ENCODE measurements at regions not wholly inside any gene's neighbourhood (a gene's known extent, or its start where the extent isn't known, plus 50 kb on each side); places are given as distances from the start of the nearest gene placed in this dataset.

DNA sequence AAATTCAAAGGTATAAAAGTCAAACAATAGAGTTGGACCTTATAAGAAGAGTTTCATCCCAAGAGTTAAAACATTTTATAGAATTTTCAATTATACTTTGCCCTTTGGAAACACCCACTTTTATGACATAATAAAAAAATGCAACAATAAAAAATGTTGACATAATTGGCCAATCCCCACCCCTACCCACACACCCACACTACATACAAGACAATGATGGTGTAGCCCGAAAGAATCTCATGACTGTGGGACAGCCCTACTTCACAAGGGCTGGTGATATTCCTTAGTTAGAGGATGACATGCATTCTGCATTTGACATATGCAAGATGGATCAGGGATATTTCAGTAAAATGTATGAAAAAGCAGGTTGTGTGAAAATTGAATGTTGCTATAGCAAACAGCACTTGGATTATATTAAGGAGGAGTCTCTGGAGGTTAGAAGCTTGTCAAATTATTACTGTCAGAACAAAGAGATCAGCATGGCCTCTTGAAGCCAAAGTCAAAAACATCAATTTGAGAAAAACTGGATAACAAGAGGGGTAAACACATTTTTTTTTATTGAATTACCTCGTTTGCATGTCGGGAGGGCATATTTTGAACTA, 133.0 kb upstream of the SAMSN1 start:
- TF ChIP-seq REST (IDR thresholded peaks at IDR 0.05; ENCODE audit: insufficient read depth in 1 of 2, low read depth in 2 of 2, low read length in 2 of 2) (no peak), POLR2AphosphoS5 (IDR thresholded peaks at IDR 0.05; ENCODE audit: low read depth, low read length) (no peak), TAF1 (IDR thresholded peaks at IDR 0.05; ENCODE audit: borderline replicate concordance, insufficient read depth, low read length) (no peak), SIN3A (IDR thresholded peaks at IDR 0.05; ENCODE audit: borderline replicate concordance, insufficient read depth, low read length) (no peak)

Data from PFSK-1 (cell line).